ENCODE measurements at regions not wholly inside any gene's neighbourhood (a gene's known extent, or its start where the extent isn't known, plus 50 kb on each side); places are given as distances from the start of the nearest gene placed in this dataset.

DNA sequence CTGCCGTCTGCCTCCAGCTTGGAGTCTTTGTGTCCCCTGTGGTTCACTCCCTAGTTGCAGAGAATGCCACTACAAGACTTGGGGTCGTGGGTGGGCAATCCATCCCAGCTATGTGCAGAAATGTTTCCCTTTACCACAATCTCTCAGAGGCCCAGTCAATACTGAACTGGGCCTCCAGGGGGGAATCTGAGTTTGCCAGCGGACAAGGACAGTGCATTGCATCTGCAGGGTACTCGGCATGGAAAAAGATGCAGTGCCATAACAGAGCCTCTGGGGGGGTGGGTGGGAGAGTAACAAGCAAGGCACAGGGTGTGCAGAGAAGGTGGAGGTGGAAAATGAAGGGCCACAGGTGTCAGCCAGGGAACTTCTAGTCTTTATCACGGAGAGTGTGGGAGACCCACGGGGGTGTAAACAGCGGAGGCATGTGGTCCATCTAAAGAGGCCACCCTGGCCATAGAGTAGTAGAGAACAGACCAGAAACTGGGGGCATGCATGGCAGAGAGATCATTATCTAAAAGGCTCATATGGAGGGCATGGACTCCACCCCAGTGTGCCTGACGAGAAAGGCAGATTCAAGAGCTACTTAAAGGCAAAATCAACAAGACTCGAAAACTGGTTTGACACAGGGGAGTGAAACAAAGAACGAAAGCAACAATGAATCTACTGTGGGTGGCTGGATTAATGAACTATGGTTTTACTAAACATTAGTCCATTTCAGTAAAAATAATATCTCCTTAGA lies 182.4 kb downstream of the ANXA2 start:
- peaks cover 40% of the 10 kb centered on the region for H3K27me3 ChIP-seq
- no peak for DNase-seq
- no peak overlapping the region for H3K4me3 ChIP-seq
- H3K36me3 ChIP-seq = no peaks in the 10 kb centered on the region
- H3K9me3 ChIP-seq = no peaks in the 10 kb centered on the region; the same call in 1 of the 2 replicates

GRCh38 chr15:60217161-60217560 lies 180.6 kb downstream of the ANXA2 start:
- Histone ChIP-seq H3K27me3 (peaks cover 34% of the 10 kb centered on the region), H3K4me3 (no peak overlapping the region), H3K36me3 (no peaks in the 10 kb centered on the region), H3K9me3 (no peaks in the 10 kb centered on the region)
- no peak for DNase-seq

DNA sequence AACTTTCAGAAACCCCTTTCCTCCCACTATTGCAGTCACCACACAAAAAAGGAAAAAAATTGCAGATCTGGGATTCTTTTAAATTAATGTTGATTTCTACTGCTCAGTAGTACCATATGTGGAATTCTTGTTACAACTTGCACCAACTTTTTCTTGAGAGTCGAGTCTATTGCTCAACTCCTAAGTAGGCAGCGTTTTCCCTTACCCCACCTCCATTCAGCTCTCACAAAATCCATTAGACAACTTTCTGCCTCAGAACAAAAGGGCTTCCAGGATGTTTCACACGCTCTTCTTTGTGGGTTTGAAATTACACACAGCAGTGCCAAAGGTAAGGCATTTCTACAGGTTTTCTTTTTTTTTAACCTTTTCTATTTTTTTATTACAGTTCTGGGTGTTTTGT lies 179.5 kb downstream of the ANXA2 start:
- no peak overlapping the region for H3K4me3 ChIP-seq
- no peaks in the 10 kb centered on the region for H3K36me3 ChIP-seq
- no peak for DNase-seq
- no peaks in the 10 kb centered on the region for H3K9me3 ChIP-seq
- H3K27me3 ChIP-seq = peaks cover 36% of the 10 kb centered on the region

DNA sequence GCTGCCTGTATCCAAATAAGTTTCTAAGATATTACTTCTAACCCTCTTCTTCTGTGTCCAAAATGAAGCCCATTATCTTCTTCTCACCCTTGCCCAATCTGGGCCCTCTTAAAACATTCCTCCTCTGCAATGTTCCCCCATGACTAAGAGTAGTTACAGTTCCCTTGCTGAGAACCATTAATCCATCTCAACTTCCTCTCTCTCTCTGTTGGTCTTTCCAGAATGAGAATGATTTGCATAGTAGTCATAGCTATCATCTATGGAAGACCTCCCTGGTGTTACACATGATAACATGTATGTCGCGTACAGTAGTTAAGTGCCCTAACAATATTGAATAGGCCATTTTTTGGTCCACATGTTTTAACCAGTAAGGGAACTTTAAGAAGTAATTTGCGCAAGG lies 177.9 kb downstream of the ANXA2 start:
- DNase-seq = no peak
- H3K36me3 ChIP-seq = no peaks in the 10 kb centered on the region
- H3K4me3 ChIP-seq = no peak overlapping the region
- H3K27me3 ChIP-seq = peaks cover 42% of the 10 kb centered on the region
- no peaks in the 10 kb centered on the region for H3K9me3 ChIP-seq

GRCh38 chr15:60221356-60221755 lies 176.4 kb downstream of the ANXA2 start:
- DNase-seq = no peak
- H3K4me3 ChIP-seq = no peak overlapping the region
- no peaks in the 10 kb centered on the region; the same call in 1 of the 2 replicates for H3K9me3 ChIP-seq
- no peaks in the 10 kb centered on the region for H3K36me3 ChIP-seq
- peaks cover 51% of the 10 kb centered on the region for H3K27me3 ChIP-seq

GRCh38 chr15:60222404-60222803 lies 175.4 kb downstream of the ANXA2 start:
- H3K27me3 ChIP-seq = peaks cover 54% of the 10 kb centered on the region

DNA sequence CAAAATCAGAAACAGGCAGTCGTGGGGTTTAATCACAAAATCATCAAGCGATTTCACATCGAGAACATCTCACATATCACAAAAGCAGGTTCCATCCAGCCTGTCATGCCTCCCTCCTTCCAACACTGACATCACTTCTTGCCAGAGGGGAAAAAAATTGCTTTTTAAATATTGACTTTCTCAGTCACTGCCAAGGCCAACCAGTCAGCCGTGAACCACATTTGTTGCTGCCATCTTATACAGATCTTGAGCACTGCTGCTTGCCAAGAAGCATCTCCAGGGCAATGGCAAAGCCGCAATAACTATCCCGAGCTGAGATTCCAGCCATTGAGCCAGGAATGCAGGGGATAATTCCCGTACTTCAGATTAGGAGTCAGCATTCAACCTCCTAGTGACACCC lies 174.6 kb downstream of the ANXA2 start:
- Histone ChIP-seq H3K27me3 (peaks cover 54% of the 10 kb centered on the region), H3K36me3 (no peaks in the 10 kb centered on the region), H3K9me3 (no peaks in the 10 kb centered on the region; the same call in 1 of the 2 replicates), H3K4me3 (no peak overlapping the region)
- DNase-seq = no peak

More at GRCh38 chr15:60222404-60222803, 175.4 kb downstream of the ANXA2 start:
- Histone ChIP-seq H3K36me3 (no peaks in the 10 kb centered on the region), H3K4me3 (no peak overlapping the region), H3K9me3 (no peaks in the 10 kb centered on the region; the same call in 1 of the 2 replicates)
- DNase-seq = no peak

DNA sequence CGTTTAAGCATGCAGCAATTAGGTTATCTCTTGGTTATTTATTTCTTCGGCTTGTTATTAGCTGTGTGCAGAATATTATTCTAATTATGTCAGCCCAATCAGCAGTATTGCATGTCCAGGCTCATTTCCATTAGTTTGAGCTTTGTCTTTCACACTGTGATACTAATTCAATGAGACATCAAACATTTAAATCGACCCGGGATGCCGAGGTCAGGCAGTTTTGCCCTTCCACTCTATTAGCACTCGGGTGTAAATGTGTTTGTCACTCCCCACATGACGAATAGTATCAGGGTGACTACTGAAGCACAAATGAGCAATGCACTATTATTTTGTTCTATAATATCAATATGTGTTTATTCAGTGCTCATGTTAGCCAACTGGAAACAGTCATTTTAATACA lies 170.9 kb downstream of the ANXA2 start:
- H3K36me3 ChIP-seq = no peaks in the 10 kb centered on the region
- H3K4me3 ChIP-seq = no peak overlapping the region
- no peak for DNase-seq
- H3K27me3 ChIP-seq = peaks cover 69% of the 10 kb centered on the region
- no peaks in the 10 kb centered on the region; the same call in 1 of the 2 replicates for H3K9me3 ChIP-seq

GRCh38 chr15:60228101-60228500 lies 169.7 kb downstream of the ANXA2 start:
- H3K27me3 ChIP-seq = peaks cover 63% of the 10 kb centered on the region
- no peak for DNase-seq
- no peak overlapping the region for H3K4me3 ChIP-seq
- H3K36me3 ChIP-seq = no peaks in the 10 kb centered on the region
- H3K9me3 ChIP-seq = no peaks in the 10 kb centered on the region; the same call in 1 of the 2 replicates

DNA sequence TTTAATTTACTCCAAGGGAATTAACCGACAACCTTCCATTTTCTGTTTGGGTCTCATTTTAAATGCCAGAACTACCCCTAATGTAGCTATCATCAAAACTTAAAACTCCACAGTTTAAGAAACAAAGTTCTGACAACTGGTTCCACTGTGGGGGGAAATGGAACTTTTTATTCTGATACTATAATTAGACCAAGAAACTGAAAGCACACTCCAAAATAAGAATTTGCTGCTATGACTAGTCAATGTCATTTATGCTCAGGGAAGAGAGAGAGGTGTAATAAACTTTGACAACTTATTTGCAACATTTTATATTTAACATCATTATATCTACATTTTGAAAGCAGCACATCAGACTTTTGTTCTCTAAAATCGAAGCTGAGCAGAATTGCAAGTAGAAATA lies 169.2 kb downstream of the ANXA2 start:
- Histone ChIP-seq H3K36me3 (no peaks in the 10 kb centered on the region), H3K27me3 (peaks cover 59% of the 10 kb centered on the region), H3K9me3 (no peaks in the 10 kb centered on the region; the same call in 1 of the 2 replicates), H3K4me3 (no peak overlapping the region)
- DNase-seq = no peak

DNA sequence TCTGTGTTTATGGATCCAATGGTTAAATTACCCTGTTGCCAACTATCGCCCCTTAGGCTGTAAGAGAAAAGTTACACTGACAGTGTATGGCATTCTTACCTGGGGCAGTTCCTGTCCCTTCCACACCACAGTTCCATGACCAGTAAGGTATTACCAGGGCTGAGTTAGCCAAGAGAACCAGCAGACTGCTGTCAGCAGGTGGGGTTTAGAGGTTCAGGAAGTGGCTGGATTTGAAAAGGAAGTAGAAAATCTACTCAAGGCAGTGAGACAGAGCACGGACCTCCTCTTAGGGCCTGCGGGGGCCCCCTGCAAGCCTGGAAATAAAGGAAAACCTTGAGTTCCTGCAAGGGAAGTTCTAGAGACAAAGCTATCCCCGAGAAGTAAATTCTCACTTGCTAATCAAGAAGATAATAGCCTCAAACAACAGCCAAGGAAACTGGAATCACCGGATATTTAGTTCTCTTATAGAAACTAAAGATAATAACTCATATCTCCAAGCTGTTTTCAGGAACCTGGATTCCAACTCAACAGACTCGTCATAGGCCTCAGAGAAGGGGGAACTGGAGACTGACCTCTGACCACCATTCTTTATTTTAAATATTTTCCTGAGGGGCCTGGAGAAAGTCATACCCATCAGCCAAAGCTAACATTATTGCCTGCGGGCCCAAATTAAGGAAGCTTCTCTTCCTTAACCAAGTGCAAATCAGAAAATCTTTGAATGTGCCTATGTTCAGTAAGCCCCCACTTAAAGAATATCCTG lies 161.7 kb downstream of the ANXA2 start:
- no peak for DNase-seq
- no peaks in the 10 kb centered on the region for H3K36me3 ChIP-seq
- peaks cover 6% of the 10 kb centered on the region; the same call in 1 of the 2 replicates for H3K27me3 ChIP-seq
- H3K4me3 ChIP-seq = no peak overlapping the region
- no peaks in the 10 kb centered on the region for H3K9me3 ChIP-seq

- Histone ChIP-seq H3K4me3 (no peak overlapping the region), H3K27me3 (peaks cover 6% of the 10 kb centered on the region; the same call in 1 of the 2 replicates), H3K9me3 (peaks cover under 1% of the 10 kb centered on the region), H3K36me3 (no peaks in the 10 kb centered on the region)
- DNase-seq = no peak
Measured at GRCh38 chr15:60237446-60237845, 160.3 kb downstream of the ANXA2 start.

GRCh38 chr15:60243769-60244168 lies 154.0 kb downstream of the ANXA2 start:
- Histone ChIP-seq H3K36me3 (no peaks in the 10 kb centered on the region), H3K9me3 (peaks cover 6% of the 10 kb centered on the region), H3K4me3 (no peak overlapping the region), H3K27me3 (peaks cover 18% of the 10 kb centered on the region)
- no peak for DNase-seq

- peaks cover 6% of the 10 kb centered on the region for H3K9me3 ChIP-seq
- no peak overlapping the region for H3K4me3 ChIP-seq
- H3K27me3 ChIP-seq = peaks cover 23% of the 10 kb centered on the region
- no peaks in the 10 kb centered on the region for H3K36me3 ChIP-seq
- no peak for DNase-seq
Measured at GRCh38 chr15:60244813-60245212, 153.0 kb downstream of the ANXA2 start.

GRCh38 chr15:60250316-60250715 lies 147.5 kb downstream of the ANXA2 start:
- DNase-seq = no peak
- no peak overlapping the region for H3K4me3 ChIP-seq
- H3K27me3 ChIP-seq = peaks cover 35% of the 10 kb centered on the region
- H3K9me3 ChIP-seq = no peaks in the 10 kb centered on the region
- H3K36me3 ChIP-seq = no peaks in the 10 kb centered on the region

GRCh38 chr15:60251300-60252070 lies 146.3 kb downstream of the ANXA2 start:
- no peak for DNase-seq

GRCh38 chr15:60254416-60254815 lies 143.4 kb downstream of the ANXA2 start:
- Histone ChIP-seq H3K36me3 (no peaks in the 10 kb centered on the region), H3K4me3 (no peak overlapping the region), H3K9me3 (no peaks in the 10 kb centered on the region), H3K27me3 (peaks cover 19% of the 10 kb centered on the region)
- no peak for DNase-seq

More at GRCh38 chr15:60251300-60252070, 146.3 kb downstream of the ANXA2 start:
- Histone ChIP-seq H3K36me3 (no peaks in the 10 kb centered on the region), H3K9me3 (no peaks in the 10 kb centered on the region), H3K4me3 (no peak overlapping the region), H3K27me3 (peaks cover 31% of the 10 kb centered on the region)

All from MG63 (cell line).